ENCODE measurements at regions not wholly inside any gene's neighbourhood (a gene's known extent, or its start where the extent isn't known, plus 50 kb on each side); places are given as distances from the start of the nearest gene placed in this dataset.

DNA sequence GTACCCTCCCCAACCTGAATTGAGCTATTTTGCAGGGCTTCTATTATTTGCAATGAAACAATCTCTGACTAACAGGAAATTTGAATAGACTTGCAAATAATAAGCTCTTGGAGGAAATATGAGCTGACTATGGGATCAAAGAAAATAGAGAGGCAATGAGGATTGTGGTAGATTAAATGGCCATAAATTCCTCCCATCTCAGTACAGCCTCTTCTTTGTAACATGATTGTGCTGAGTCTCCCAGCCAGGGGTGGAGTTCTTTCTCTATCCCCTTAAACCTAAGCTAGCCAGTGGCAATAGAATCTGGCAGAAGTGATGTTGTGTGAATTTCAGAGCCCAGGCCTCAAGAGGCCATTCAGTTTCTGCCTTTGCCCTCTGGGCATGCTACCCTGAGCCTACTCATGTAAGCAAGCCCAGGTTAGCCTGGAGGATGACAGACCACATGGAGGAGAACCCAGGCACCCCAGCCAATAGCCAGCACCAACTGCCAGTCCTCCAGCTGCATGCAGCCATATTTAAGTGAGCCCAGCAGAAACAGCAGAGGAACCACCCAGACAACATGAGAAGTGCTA is 86.8 kb upstream of the TP53I11 start:
- TF ChIP-seq POLR2AphosphoS5 (IDR thresholded peaks at IDR 0.05; ENCODE audit: low read depth) (no peak), CTCF (IDR thresholded peaks at IDR 0.05; ENCODE audit: insufficient read depth, low read length) (no peak), GABPA (IDR thresholded peaks at IDR 0.05; ENCODE audit: low read depth) (no peak)

Data from HL-60 (cell line).